Stomach (tissue), 8 donors: ENCODE measurements at regions not wholly inside any gene's neighbourhood (a gene's known extent, or its start where the extent isn't known, plus 50 kb on each side); places are given as distances from the start of the nearest gene placed in this dataset.

Experiments used
- DNase-seq, 2 donors: peaks; one replicate each; pipeline versions ENCODE4 v3.0.0 to v3.0.0-alpha.2; 2013 to 2019
- H3K27ac ChIP-seq, 5 donors: fragments of 200-600 bp in 4 of 5; sonication (generic) in 4 of 5; one replicate each; pipeline ENCODE4 v1.5.1; 2013 to 2019; ENCODE audit warnings: mild to moderate bottlenecking in 1 of 5, moderate library complexity in 1 of 5
- H3K27me3 ChIP-seq, 3 donors: fragments of 200-600 bp; sonication (generic); one replicate each; pipeline ENCODE4 v1.5.1; 2017 to 2019; ENCODE audit warnings: mixed run types in 1 of 3
- H3K36me3 ChIP-seq, 4 donors: fragments of 200-600 bp; sonication (generic); 1 replicate in 3 of 4; 2 replicates in 1 of 4; pipeline ENCODE4 v1.5.1; 2016 to 2019
- H3K4me1 ChIP-seq, 4 donors: fragments of 200-600 bp; sonication (generic); one replicate each; pipeline ENCODE4 v1.5.1; 2016 to 2019
- H3K4me3 ChIP-seq, 4 donors: fragments of 200-600 bp; sonication (generic) in 3 of 4; one replicate each; pipeline ENCODE4 v1.5.1; 2016 to 2019; ENCODE audit warnings: mild to moderate bottlenecking in 1 of 4
- H3K9me3 ChIP-seq, 4 donors: fragments of 200-600 bp; sonication (generic); one replicate each; pipeline ENCODE4 v1.5.1; 2016 to 2019
- CTCF ChIP-seq, 7 experiments: fragments of 450-650 bp in 4 of 7; fragments of 200-600 bp in 3 of 7; sonication (generic) in 3 of 7; IDR thresholded peaks; one replicate each; pipeline ENCODE4 v1.5.1; 2016 to 2019; ENCODE audit warnings: antibody characterized with exemption in 7 of 7, control low read depth in 2 of 7, mild to moderate bottlenecking in 1 of 7
- EP300 ChIP-seq: sonication (generic); formaldehyde crosslinking; IDR thresholded peaks from one replicate; pipeline ENCODE4 v1.6.1; 2017; ENCODE audit warnings: antibody characterized with exemption
- POLR2A ChIP-seq, 4 donors: fragments of 450-650 bp; IDR thresholded peaks; one replicate each; pipeline ENCODE4 v1.6.1; 2016; ENCODE audit warnings: antibody characterized with exemption in 4 of 4, control low read depth in 2 of 4, mild to moderate bottlenecking in 1 of 4, moderate library complexity in 1 of 4
- POLR2AphosphoS5 ChIP-seq, 3 donors: sonication (generic); formaldehyde crosslinking; IDR thresholded peaks; one replicate each; pipeline ENCODE4 v1.6.1; 2016; ENCODE audit warnings: antibody characterized with exemption in 3 of 3
- WGBS, 5 donors: extraction: QIAGEN DNeasy Blood & Tissue Kit in 3 of 5; methylation state at CpG; one replicate each; pipeline versions ENCODE4 v1.1.5 to v1.1.7; 2013 to 2018; 5-methylcytosine and 5-hydroxymethylcytosine counted together
- intact Hi-C: fragments of 100-400 bp; cut with DNase I; formaldehyde crosslinking; loops from one replicate; pipeline ENCODE4 v1.15.1; 2023; ENCODE audit warnings: low total_unique reads
- donor health status: healthy with polysubstance abuse.
- donor health status: Bipolar disorder and iron deficiency.
- donor health status: healthy.

GRCh38 chr7:49666764-49667163 lies 106.7 kb upstream of the VWC2 start:
- intact Hi-C loops: no loop called here
- 57 to 84% (median 73%) methylated on average over 1 of the region's 1 CpG for WGBS, 5 donors

GRCh38 chr7:49669285-49669684 lies 104.2 kb upstream of the VWC2 start:
- intact Hi-C loops: no loop called here
- Histone ChIP-seq H3K36me3 (no peaks in the 10 kb centered on the region), H3K4me1 (no peaks in the 10 kb centered on the region), H3K27ac (no peak overlapping the region), H3K4me3 (no peak overlapping the region), H3K9me3 (peaks cover 0 to 16% (median 6%) of the 10 kb centered on the region in 4 donors), H3K27me3 (no peaks in the 10 kb centered on the region)
- WGBS, 5 donors: 35 to 68% (median 66%) methylated on average over 1 of the region's 1 CpG
- TF ChIP-seq CTCF (IDR thresholded peaks at IDR 0.05) (no peak), POLR2AphosphoS5 (IDR thresholded peaks at IDR 0.05) (no peak), POLR2A (IDR thresholded peaks at IDR 0.05) (no peak), EP300 (no peak)
- no peak for DNase-seq

More at GRCh38 chr7:49666764-49667163, 106.7 kb upstream of the VWC2 start:
- Histone ChIP-seq H3K27me3 (no peaks in the 10 kb centered on the region), H3K4me1 (no peaks in the 10 kb centered on the region), H3K4me3 (no peak overlapping the region), H3K36me3 (no peaks in the 10 kb centered on the region), H3K9me3 (peaks cover 0 to 16% (median 6%) of the 10 kb centered on the region in 4 donors), H3K27ac (no peak overlapping the region)
- no peak for TF ChIP-seq POLR2AphosphoS5 (IDR thresholded peaks at IDR 0.05)
- no peak for TF ChIP-seq POLR2A (IDR thresholded peaks at IDR 0.05)
- TF ChIP-seq CTCF (IDR thresholded peaks at IDR 0.05): no peak
- no peak for TF ChIP-seq EP300
- DNase-seq: no peak

- Histone ChIP-seq H3K27me3 (no peaks in the 10 kb centered on the region), H3K27ac (no peak overlapping the region), H3K9me3 (peaks cover 0 to 16% (median 6%) of the 10 kb centered on the region in 4 donors), H3K4me3 (no peak overlapping the region), H3K36me3 (no peaks in the 10 kb centered on the region), H3K4me1 (no peaks in the 10 kb centered on the region)
- TF ChIP-seq POLR2A (IDR thresholded peaks at IDR 0.05) (no peak), POLR2AphosphoS5 (IDR thresholded peaks at IDR 0.05) (no peak), CTCF (IDR thresholded peaks at IDR 0.05) (no peak), EP300 (no peak)
- intact Hi-C loops: no loop called here
- WGBS, 5 donors: 73 to 78% (median 76%) methylated on average over 16 of the region's 16 CpGs
- DNase-seq: no peak
Measured at GRCh38 chr7:49669692-49670260, 103.7 kb upstream of the VWC2 start.

- DNase-seq: no peak
- intact Hi-C loops: no loop called here
- Histone ChIP-seq H3K4me1 (no peaks in the 10 kb centered on the region), H3K27ac (no peak overlapping the region), H3K36me3 (no peaks in the 10 kb centered on the region), H3K9me3 (peaks cover 0 to 16% (median 2%) of the 10 kb centered on the region in 4 donors), H3K27me3 (no peaks in the 10 kb centered on the region), H3K4me3 (no peak overlapping the region)
- WGBS, 5 donors: 65 to 79% (median 66%) methylated on average over 4 of the region's 4 CpGs
- TF ChIP-seq POLR2AphosphoS5 (IDR thresholded peaks at IDR 0.05) (no peak), POLR2A (IDR thresholded peaks at IDR 0.05) (no peak)
Measured at GRCh38 chr7:49670991-49671390, 102.4 kb upstream of the VWC2 start.

- intact Hi-C loops: no loop called here
- Histone ChIP-seq H3K36me3 (no peaks in the 10 kb centered on the region), H3K27me3 (no peaks in the 10 kb centered on the region), H3K4me3 (no peak overlapping the region), H3K9me3 (no peaks in the 10 kb centered on the region), H3K27ac (no peak overlapping the region), H3K4me1 (no peaks in the 10 kb centered on the region)
- TF ChIP-seq POLR2AphosphoS5 (IDR thresholded peaks at IDR 0.05) (no peak), POLR2A (IDR thresholded peaks at IDR 0.05) (no peak), CTCF (IDR thresholded peaks at IDR 0.05) (no peak), EP300 (no peak)
- WGBS, 5 donors: 45 to 72% (median 60%) methylated on average over 2 of the region's 2 CpGs
- no peak for DNase-seq
Measured at GRCh38 chr7:49692516-49692915, 80.9 kb upstream of the VWC2 start.
